NK-92 treated with Interleukin-12 subunit alpha and Interleukin-12 subunit beta, amount 100 ng/mL, for 24 hours (cell line): ENCODE measurements at regions not wholly inside any gene's neighbourhood (a gene's known extent, or its start where the extent isn't known, plus 50 kb on each side); places are given as distances from the start of the nearest gene placed in this dataset.
"Not testable (repeated sequence)": the region's sequence is repeated elsewhere in the genome, so short reads cannot be mapped to it uniquely, and the experiment has no call there.

Experiments
- DNase-seq: peaks from one replicate; lab custom pipeline; 2025; lab: John Stamatoyannopoulos, UW

- no peak for DNase-seq
Measured at GRCh38 chr11:82536706-82537105, 197.0 kb downstream of the FAM181B start.

- no peak for DNase-seq
Measured at GRCh38 chr11:82533628-82534327, 199.9 kb downstream of the FAM181B start.

GRCh38 chr11:82529936-82530335 is 203.7 kb downstream of the FAM181B start:
- DNase-seq, result no peak

- DNase-seq, result no peak
Measured at GRCh38 chr11:82527081-82527584, 206.5 kb downstream of the FAM181B start.

- DNase-seq, result no peak
Measured at GRCh38 chr11:82523141-82523540, 210.5 kb downstream of the FAM181B start.

GRCh38 chr11:82521427-82521826 is 212.2 kb downstream of the FAM181B start:
- DNase-seq, result no peak

GRCh38 chr11:82507288-82507687 is 226.4 kb downstream of the FAM181B start:
- no peak for DNase-seq

- no peak for DNase-seq
Measured at GRCh38 chr11:82505379-82505778, 228.3 kb downstream of the FAM181B start.

GRCh38 chr11:82501174-82501573 is 232.5 kb downstream of the FAM181B start:
- not testable (repeated sequence) for DNase-seq

- DNase-seq, result no peak
Measured at GRCh38 chr11:82494988-82495432, 238.7 kb downstream of the FAM181B start.

- no peak for DNase-seq
Measured at GRCh38 chr11:82474876-82475275, 258.8 kb downstream of the FAM181B start.

GRCh38 chr11:82465481-82465880 is 268.2 kb downstream of the FAM181B start:
- no peak for DNase-seq

- DNase-seq, result no peak
Measured at GRCh38 chr11:82462608-82463242, 270.9 kb downstream of the FAM181B start.

GRCh38 chr11:82458761-82459160 is 274.9 kb downstream of the FAM181B start:
- no peak for DNase-seq

GRCh38 chr11:82458147-82458546 is 275.5 kb downstream of the FAM181B start:
- no peak for DNase-seq

- DNase-seq, result no peak
Measured at GRCh38 chr11:82450996-82451395, 282.7 kb downstream of the FAM181B start.

GRCh38 chr11:82406611-82407010 is 327.1 kb downstream of the FAM181B start:
- no peak for DNase-seq

GRCh38 chr11:82405421-82405820 is 328.2 kb downstream of the FAM181B start:
- no peak for DNase-seq

- DNase-seq, result no peak
Measured at GRCh38 chr11:82404981-82405380, 328.7 kb downstream of the FAM181B start.

GRCh38 chr11:82403640-82404305 is 329.9 kb downstream of the FAM181B start:
- DNase-seq, result no peak

- no peak for DNase-seq
Measured at GRCh38 chr11:82398300-82398815, 335.3 kb downstream of the FAM181B start.

GRCh38 chr11:82396639-82397038 is 337.0 kb downstream of the FAM181B start:
- not testable (repeated sequence) for DNase-seq

- no peak for DNase-seq
Measured at GRCh38 chr11:82384308-82384707, 349.4 kb downstream of the FAM181B start.
